ENCODE measurements at regions not wholly inside any gene's neighbourhood (a gene's known extent, or its start where the extent isn't known, plus 50 kb on each side); places are given as distances from the start of the nearest gene placed in this dataset.

- in situ Hi-C loops (cut with MboI; ENCODE audit: low pct_unique_long_range_greater_than_20kb, low sequenced_read_pairs) = no loop called here
- DNase-seq = no peak
Measured at GRCh38 chr14:42391146-42391834, 784.6 kb downstream of the LRFN5 start.

- DNase-seq = no peak
- in situ Hi-C loops (cut with MboI; ENCODE audit: low pct_unique_long_range_greater_than_20kb, low sequenced_read_pairs) = no loop called here
Measured at GRCh38 chr14:42378880-42379279, 772.2 kb downstream of the LRFN5 start.

GRCh38 chr14:42378274-42378673, 771.6 kb downstream of the LRFN5 start:
- DNase-seq = no peak

GRCh38 chr14:42374332-42374731, 767.7 kb downstream of the LRFN5 start:
- in situ Hi-C loops (cut with MboI; ENCODE audit: low pct_unique_long_range_greater_than_20kb, low sequenced_read_pairs) = no loop called here
- no peak for DNase-seq

More at GRCh38 chr14:42378274-42378673, 771.6 kb downstream of the LRFN5 start:
- in situ Hi-C loops (cut with MboI; ENCODE audit: low pct_unique_long_range_greater_than_20kb, low sequenced_read_pairs) = no loop called here

- in situ Hi-C loops (cut with MboI; ENCODE audit: low pct_unique_long_range_greater_than_20kb, low sequenced_read_pairs) = no loop called here
- no peak for DNase-seq
Measured at GRCh38 chr14:42370056-42370455, 763.4 kb downstream of the LRFN5 start.

GRCh38 chr14:42368234-42368633, 761.6 kb downstream of the LRFN5 start:
- in situ Hi-C loops (cut with MboI; ENCODE audit: low pct_unique_long_range_greater_than_20kb, low sequenced_read_pairs) = no loop called here
- no peak for DNase-seq

- no peak for DNase-seq
- in situ Hi-C loops (cut with MboI; ENCODE audit: low pct_unique_long_range_greater_than_20kb, low sequenced_read_pairs) = no loop called here
Measured at GRCh38 chr14:42353315-42353714, 746.6 kb downstream of the LRFN5 start.

- DNase-seq = no peak
- in situ Hi-C loops (cut with MboI; ENCODE audit: low pct_unique_long_range_greater_than_20kb, low sequenced_read_pairs) = no loop called here
Measured at GRCh38 chr14:42335918-42336317, 729.2 kb downstream of the LRFN5 start.

- in situ Hi-C loops (cut with MboI; ENCODE audit: low pct_unique_long_range_greater_than_20kb, low sequenced_read_pairs) = no loop called here
- DNase-seq = no peak
Measured at GRCh38 chr14:42334931-42335330, 728.3 kb downstream of the LRFN5 start.

GRCh38 chr14:42323426-42323825, 716.8 kb downstream of the LRFN5 start:
- in situ Hi-C loops (cut with MboI; ENCODE audit: low pct_unique_long_range_greater_than_20kb, low sequenced_read_pairs) = no loop called here
- peak; percentile 1 for DNase-seq

- peak; percentile 39 for DNase-seq
Measured at GRCh38 chr14:42322531-42323284, 716.0 kb downstream of the LRFN5 start.

GRCh38 chr14:42319996-42320395, 713.3 kb downstream of the LRFN5 start:
- in situ Hi-C loops (cut with MboI; ENCODE audit: low pct_unique_long_range_greater_than_20kb, low sequenced_read_pairs) = no loop called here
- DNase-seq = no peak

More at GRCh38 chr14:42322531-42323284, 716.0 kb downstream of the LRFN5 start:
- in situ Hi-C loops (cut with MboI; ENCODE audit: low pct_unique_long_range_greater_than_20kb, low sequenced_read_pairs) = no loop called here

- DNase-seq = no peak
- in situ Hi-C loops (cut with MboI; ENCODE audit: low pct_unique_long_range_greater_than_20kb, low sequenced_read_pairs) = no loop called here
Measured at GRCh38 chr14:42316693-42317092, 710.0 kb downstream of the LRFN5 start.

GRCh38 chr14:42311876-42312275, 705.2 kb downstream of the LRFN5 start:
- in situ Hi-C loops (cut with MboI; ENCODE audit: low pct_unique_long_range_greater_than_20kb, low sequenced_read_pairs) = no loop called here
- no peak for DNase-seq

GRCh38 chr14:42307239-42307825, 700.7 kb downstream of the LRFN5 start:
- in situ Hi-C loops (cut with MboI; ENCODE audit: low pct_unique_long_range_greater_than_20kb, low sequenced_read_pairs) = no loop called here
- DNase-seq = no peak

GRCh38 chr14:42299692-42300091, 693.0 kb downstream of the LRFN5 start:
- peak; percentile 18 for DNase-seq
- in situ Hi-C loops (cut with MboI; ENCODE audit: low pct_unique_long_range_greater_than_20kb, low sequenced_read_pairs) = no loop called here

GRCh38 chr14:42293180-42293579, 686.5 kb downstream of the LRFN5 start:
- no peak for DNase-seq
- in situ Hi-C loops (cut with MboI; ENCODE audit: low pct_unique_long_range_greater_than_20kb, low sequenced_read_pairs) = no loop called here

GRCh38 chr14:42277840-42278239, 671.2 kb downstream of the LRFN5 start:
- in situ Hi-C loops (cut with MboI; ENCODE audit: low pct_unique_long_range_greater_than_20kb, low sequenced_read_pairs) = no loop called here
- no peak for DNase-seq

GRCh38 chr14:42269234-42269633, 662.6 kb downstream of the LRFN5 start:
- in situ Hi-C loops (cut with MboI; ENCODE audit: low pct_unique_long_range_greater_than_20kb, low sequenced_read_pairs) = no loop called here

GRCh38 chr14:42248131-42248530, 641.5 kb downstream of the LRFN5 start:
- no peak for DNase-seq
- in situ Hi-C loops (cut with MboI; ENCODE audit: low pct_unique_long_range_greater_than_20kb, low sequenced_read_pairs) = no loop called here

More at GRCh38 chr14:42269234-42269633, 662.6 kb downstream of the LRFN5 start:
- no peak for DNase-seq
